HFFc6 (cell line): ENCODE measurements at regions not wholly inside any gene's neighbourhood (a gene's known extent, or its start where the extent isn't known, plus 50 kb on each side); places are given as distances from the start of the nearest gene placed in this dataset.

Source experiments
- DNase-seq: peaks from one replicate; pipeline ENCODE4 v3.0.0-alpha.2; 2018
- H3K27ac Mint-ChIP-seq: 2 replicates; pipeline ENCODE4 v1.8.0; 2020; ENCODE audit warnings: mild to moderate bottlenecking, mixed read lengths
- H3K27me3 Mint-ChIP-seq: 2 replicates; pipeline ENCODE4 v1.8.0; 2021; ENCODE audit warnings: mild to moderate bottlenecking, moderate library complexity, mixed read lengths; ENCODE audit not compliant: insufficient read depth
- H3K36me3 Mint-ChIP-seq: 2 replicates; pipeline ENCODE4 v1.8.0; 2021; ENCODE audit warnings: low read depth, mixed read lengths
- H3K4me1 Mint-ChIP-seq: 2 replicates; pipeline ENCODE4 v1.8.0; 2020; ENCODE audit warnings: low read depth, mixed read lengths
- H3K4me3 Mint-ChIP-seq: 2 replicates; pipeline ENCODE4 v1.8.0; 2020; ENCODE audit warnings: mild to moderate bottlenecking, moderate library complexity, mixed read lengths
- H3K9me3 Mint-ChIP-seq: 2 replicates; pipeline ENCODE4 v1.8.0; 2020; ENCODE audit warnings: mild to moderate bottlenecking, mixed read lengths
- TF ChIP-seq, protein P1 (sequence below): fragments of 200-600 bp; sonication (generic); IDR thresholded peaks from 2 replicates; pipeline ENCODE4 v1.5.0; 2021; ENCODE audit warnings: antibody characterized with exemption, mild to moderate bottlenecking

DNA sequence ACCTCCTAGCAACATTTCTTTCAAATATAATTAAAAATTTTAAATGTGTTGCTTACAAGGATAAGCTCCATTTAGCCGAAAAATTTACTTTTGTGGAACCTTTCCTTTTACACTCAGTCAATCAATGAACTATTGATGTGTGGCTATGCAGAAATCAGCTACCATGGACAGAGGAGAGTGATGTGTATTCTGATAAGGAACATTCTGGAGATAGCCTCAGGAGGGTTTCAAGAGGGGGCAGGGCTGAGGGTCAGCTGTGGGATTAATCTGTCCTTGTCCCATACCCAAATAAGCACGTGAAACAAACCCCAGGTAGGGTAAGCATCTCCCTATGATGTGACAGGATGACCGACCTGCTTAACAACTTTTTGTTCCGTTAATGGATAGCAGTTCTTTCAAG is 192.6 kb upstream of the PROK2 start:
- TF ChIP-seq, protein P1, sequence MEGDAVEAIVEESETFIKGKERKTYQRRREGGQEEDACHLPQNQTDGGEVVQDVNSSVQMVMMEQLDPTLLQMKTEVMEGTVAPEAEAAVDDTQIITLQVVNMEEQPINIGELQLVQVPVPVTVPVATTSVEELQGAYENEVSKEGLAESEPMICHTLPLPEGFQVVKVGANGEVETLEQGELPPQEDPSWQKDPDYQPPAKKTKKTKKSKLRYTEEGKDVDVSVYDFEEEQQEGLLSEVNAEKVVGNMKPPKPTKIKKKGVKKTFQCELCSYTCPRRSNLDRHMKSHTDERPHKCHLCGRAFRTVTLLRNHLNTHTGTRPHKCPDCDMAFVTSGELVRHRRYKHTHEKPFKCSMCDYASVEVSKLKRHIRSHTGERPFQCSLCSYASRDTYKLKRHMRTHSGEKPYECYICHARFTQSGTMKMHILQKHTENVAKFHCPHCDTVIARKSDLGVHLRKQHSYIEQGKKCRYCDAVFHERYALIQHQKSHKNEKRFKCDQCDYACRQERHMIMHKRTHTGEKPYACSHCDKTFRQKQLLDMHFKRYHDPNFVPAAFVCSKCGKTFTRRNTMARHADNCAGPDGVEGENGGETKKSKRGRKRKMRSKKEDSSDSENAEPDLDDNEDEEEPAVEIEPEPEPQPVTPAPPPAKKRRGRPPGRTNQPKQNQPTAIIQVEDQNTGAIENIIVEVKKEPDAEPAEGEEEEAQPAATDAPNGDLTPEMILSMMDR, result no peak
- H3K9me3 Mint-ChIP-seq, result peaks cover 4% of the 10 kb centered on the region; the same call in 1 of the 2 replicates
- peaks cover 35% of the 10 kb centered on the region for H3K27me3 Mint-ChIP-seq
- H3K27ac Mint-ChIP-seq, result no peak overlapping the region
- no peaks in the 10 kb centered on the region for H3K36me3 Mint-ChIP-seq
- no peak for DNase-seq
- peaks cover 7% of the 10 kb centered on the region for H3K4me1 Mint-ChIP-seq
- no peak overlapping the region for H3K4me3 Mint-ChIP-seq

DNA sequence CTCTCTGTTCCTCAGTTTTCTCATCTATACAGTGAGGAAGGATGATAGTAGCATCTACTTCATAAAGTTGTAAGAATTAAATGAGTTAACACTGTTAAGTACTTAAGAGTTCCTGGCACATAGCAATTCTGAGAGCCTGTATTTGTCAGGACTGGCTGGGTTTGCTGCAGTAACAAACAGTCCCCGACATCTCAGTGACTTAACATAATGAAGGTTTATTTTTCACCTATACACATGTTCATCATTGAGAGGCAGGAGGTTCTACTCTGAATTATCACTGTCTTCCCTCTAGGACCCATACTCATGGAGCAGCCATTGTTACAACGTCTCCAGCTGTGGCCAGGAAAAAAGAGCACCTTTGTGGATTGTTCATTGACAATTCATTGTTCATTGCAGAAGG is 190.6 kb upstream of the PROK2 start:
- TF ChIP-seq, protein P1, result no peak
- Mint-ChIP-seq H3K27ac (no peak overlapping the region), H3K9me3 (peaks cover 4% of the 10 kb centered on the region; the same call in 1 of the 2 replicates), H3K4me3 (no peak overlapping the region), H3K4me1 (peaks cover 5% of the 10 kb centered on the region; the same call in 1 of the 2 replicates), H3K27me3 (peaks cover 44% of the 10 kb centered on the region), H3K36me3 (no peaks in the 10 kb centered on the region)
- no peak for DNase-seq

DNA sequence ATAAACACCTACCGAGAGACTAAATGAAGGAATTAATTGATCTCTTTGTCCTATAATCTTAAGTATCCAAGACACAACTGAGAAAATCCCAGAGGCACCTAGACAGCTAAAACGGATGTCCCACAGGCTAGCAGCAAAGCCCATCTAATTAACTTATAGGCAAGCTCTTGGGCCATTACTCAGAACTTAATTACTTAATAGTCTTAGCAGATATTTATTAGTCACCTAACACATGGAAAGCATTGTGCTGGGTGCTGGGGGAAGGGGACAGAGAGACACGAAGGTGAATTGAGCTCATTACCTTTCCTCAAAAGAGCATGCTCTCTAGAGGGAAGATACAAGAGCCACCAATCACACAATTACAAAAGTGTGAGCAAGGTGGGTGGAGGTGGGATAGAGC is 189.8 kb upstream of the PROK2 start:
- no peak overlapping the region for H3K4me3 Mint-ChIP-seq
- peaks cover 47% of the 10 kb centered on the region for H3K27me3 Mint-ChIP-seq
- H3K27ac Mint-ChIP-seq, result no peak overlapping the region
- DNase-seq, result no peak
- H3K36me3 Mint-ChIP-seq, result no peaks in the 10 kb centered on the region
- peaks cover 5% of the 10 kb centered on the region; the same call in 1 of the 2 replicates for H3K4me1 Mint-ChIP-seq
- peaks cover 4% of the 10 kb centered on the region; the same call in 1 of the 2 replicates for H3K9me3 Mint-ChIP-seq
- TF ChIP-seq, protein P1, result no peak

DNA sequence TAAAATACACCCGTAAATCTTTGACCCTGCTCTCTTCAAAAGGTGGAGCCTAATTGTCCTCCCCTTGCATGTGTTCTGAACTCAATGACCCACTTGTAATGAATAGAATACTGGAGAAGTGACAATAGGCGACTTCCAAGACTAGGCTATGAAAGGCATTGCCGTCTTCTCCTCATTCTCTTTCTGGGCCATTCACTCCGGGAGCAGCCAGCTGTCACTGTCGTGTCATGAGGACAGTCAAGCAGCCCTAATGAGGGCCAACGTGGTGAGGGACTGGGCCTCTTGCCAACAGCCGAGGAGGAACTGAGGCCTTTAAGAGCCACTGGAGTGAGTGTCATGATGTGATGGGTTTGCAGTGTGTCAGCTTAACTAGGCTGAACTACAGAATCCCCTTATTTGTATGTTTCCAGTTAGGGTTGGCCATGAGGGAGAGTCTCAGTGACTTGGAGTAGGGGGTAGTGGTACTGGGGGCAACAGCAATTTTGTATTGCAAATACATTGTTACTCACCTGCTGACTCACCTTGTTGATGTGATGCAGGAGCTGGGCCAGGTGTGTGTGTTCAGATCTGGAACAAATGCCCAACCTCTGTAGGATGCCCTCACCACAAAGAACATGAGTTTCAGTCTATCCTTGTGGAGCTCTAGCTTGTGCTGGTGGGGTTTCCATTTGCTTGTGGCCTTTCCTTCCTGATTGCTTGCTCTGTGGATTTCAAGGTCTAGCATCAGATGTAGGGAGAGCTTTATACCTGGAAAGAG is 188.5 kb upstream of the PROK2 start:
- H3K27ac Mint-ChIP-seq, result no peak overlapping the region
- DNase-seq, result no peak
- H3K9me3 Mint-ChIP-seq, result peaks cover 4% of the 10 kb centered on the region; the same call in 1 of the 2 replicates
- peaks cover 46% of the 10 kb centered on the region for H3K27me3 Mint-ChIP-seq
- no peak overlapping the region for H3K4me3 Mint-ChIP-seq
- TF ChIP-seq, protein P1, result no peak
- no peaks in the 10 kb centered on the region for H3K36me3 Mint-ChIP-seq
- peaks cover 5% of the 10 kb centered on the region; the same call in 1 of the 2 replicates for H3K4me1 Mint-ChIP-seq

DNA sequence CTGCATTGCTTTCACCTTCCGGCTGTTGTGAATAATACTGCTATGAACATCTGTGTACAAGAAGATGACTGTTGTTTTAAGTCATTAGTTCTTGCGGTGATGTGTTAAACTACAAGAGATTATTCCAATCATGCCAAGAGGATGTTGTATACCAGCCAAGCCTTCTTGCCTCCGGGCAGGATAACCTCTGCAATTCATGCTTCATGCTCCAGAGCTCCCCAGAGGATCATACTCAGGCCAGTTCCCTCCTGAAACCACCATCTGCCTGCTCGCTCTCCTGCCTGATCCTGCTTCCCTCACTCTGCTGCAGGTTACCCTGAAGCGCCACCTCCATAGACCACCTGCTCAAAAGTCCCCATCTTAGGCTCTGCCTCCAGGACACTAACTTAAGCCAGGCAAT is 187.1 kb upstream of the PROK2 start:
- TF ChIP-seq, protein P1, result peak; percentile 28; the same call in 1 of the 2 replicates
- Mint-ChIP-seq H3K4me1 (peaks cover 5% of the 10 kb centered on the region; the same call in 1 of the 2 replicates), H3K27me3 (peaks cover 51% of the 10 kb centered on the region), H3K36me3 (no peaks in the 10 kb centered on the region), H3K27ac (no peak overlapping the region), H3K9me3 (peaks cover 4% of the 10 kb centered on the region; the same call in 1 of the 2 replicates), H3K4me3 (no peak overlapping the region)
- peak; percentile 70 for DNase-seq
